ENCODE measurements at regions not wholly inside any gene's neighbourhood (a gene's known extent, or its start where the extent isn't known, plus 50 kb on each side); places are given as distances from the start of the nearest gene placed in this dataset.
A peak's percentile ranks its signal among the peaks of the same experiment; 100 is the strongest.

DNA sequence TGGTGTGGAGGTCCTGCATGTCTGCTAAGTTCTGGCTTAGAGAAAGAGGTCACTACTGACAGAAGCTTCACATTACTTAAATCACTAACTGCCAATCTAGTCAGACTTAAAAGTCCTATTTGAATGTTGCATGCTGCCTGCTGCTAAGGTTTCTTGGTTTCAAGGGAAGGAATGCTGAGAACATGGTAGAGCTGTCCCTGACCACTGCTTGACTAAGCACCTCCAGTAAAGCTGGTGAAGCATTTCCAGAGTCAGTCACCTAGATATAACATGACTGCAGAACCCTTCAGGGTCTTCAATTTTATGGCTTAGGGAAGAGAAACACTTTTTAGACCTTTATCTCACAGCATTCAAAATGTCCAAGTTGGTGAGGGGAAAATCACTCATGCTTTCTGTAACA, 2178.3 kb upstream of the PIK3C3 start:
- CTCF ChIA-PET: no interaction called here

DNA sequence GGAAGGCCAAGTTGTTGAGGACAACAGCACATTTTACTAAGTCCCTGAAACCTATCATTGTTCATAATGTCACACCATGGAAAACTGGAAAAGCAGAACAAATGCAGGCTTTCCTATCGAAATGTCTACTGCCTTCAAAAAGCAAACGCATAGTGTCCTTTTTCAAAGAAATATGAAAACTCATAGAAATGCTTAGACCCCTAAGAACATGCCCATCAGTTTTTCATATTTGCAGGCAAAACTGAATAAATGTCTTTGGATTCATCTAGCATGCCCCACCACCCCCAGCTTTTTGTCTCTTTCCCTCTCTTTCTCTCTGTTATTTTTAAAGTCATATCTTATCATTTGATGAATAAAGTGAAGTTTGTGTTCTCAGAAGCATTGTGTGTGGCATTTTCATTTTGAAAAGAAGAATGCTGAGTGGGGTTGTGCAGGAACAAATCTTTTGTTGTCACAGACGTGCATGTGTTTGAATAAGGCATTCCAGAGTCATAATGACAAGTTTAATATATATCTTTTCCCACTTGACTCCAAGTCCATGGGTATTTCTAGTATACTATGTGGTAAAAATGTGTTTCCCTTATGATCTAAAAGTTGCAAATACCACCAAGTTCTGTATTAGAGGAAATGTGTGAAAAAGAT, 2180.0 kb upstream of the PIK3C3 start:
- no peak for TF ChIP-seq ELF4 (IDR thresholded peaks at IDR 0.05)
- ChIA-PET CTCF (no interaction called here), POLR2A (no interaction called here)
- DNase-seq (ENCODE audit: extremely low spot score): no peak

More for the DNA sequence above, 2178.3 kb upstream of the PIK3C3 start:
- DNase-seq (ENCODE audit: extremely low spot score): no peak
- no peak for TF ChIP-seq LEF1 (IDR thresholded peaks at IDR 0.05; ENCODE audit: borderline replicate concordance)
- TF ChIP-seq ZNF384 (IDR thresholded peaks at IDR 0.05): no peak
- TF ChIP-seq SP1 (IDR thresholded peaks at IDR 0.05): no peak
- TF ChIP-seq FOXA1 (IDR thresholded peaks at IDR 0.05): no peak
- no peak for TF ChIP-seq ARNT (IDR thresholded peaks at IDR 0.05)
- no peak for TF ChIP-seq SUZ12 (IDR thresholded peaks at IDR 0.05)
- TF ChIP-seq TARDBP (IDR thresholded peaks at IDR 0.05): no peak
- TF ChIP-seq FOXM1 (IDR thresholded peaks at IDR 0.05; ENCODE audit: borderline replicate concordance): no peak
- TF ChIP-seq PKNOX1 (IDR thresholded peaks at IDR 0.05): no peak
- no peak for TF ChIP-seq BHLHE40 (IDR thresholded peaks at IDR 0.05; ENCODE audit: borderline replicate concordance)
- TF ChIP-seq NFRKB (IDR thresholded peaks at IDR 0.05): no peak
- no peak for TF ChIP-seq CTBP1 (IDR thresholded peaks at IDR 0.05; ENCODE audit: borderline replicate concordance)
- no peak for TF ChIP-seq ELF4 (IDR thresholded peaks at IDR 0.05)
- TF ChIP-seq L3MBTL2 (conservative IDR thresholded peaks at IDR 0.05): no peak
- TF ChIP-seq HDGF (IDR thresholded peaks at IDR 0.05; ENCODE audit: borderline replicate concordance): no peak
- POLR2A ChIA-PET: no interaction called here

DNA sequence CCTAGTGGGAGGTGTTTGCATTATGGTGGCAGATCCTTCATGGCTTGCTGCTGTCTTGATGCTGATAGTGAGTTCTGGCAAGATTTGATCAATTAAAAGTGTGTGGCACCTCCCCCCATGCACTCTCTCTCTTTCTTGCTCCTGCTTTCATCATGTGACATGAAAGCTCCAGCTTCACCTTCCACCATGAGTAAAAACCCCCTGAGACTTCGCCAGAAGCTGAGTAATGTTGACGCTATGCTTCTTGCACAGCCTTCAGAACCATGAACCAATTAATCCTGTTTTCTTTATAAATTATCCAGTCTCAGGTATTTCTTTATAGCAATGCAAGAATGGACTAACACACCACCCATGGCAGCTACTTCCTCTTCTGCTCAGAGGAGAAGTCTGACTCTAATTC, 2181.4 kb upstream of the PIK3C3 start:
- DNase-seq (ENCODE audit: extremely low spot score): no peak
- ChIA-PET POLR2A (no interaction called here), CTCF (no interaction called here)
- TF ChIP-seq LEF1 (IDR thresholded peaks at IDR 0.05; ENCODE audit: borderline replicate concordance): no peak
- no peak for TF ChIP-seq FOXA1 (IDR thresholded peaks at IDR 0.05)
- no peak for TF ChIP-seq PKNOX1 (IDR thresholded peaks at IDR 0.05)
- no peak for TF ChIP-seq ZNF384 (IDR thresholded peaks at IDR 0.05)
- TF ChIP-seq FOXK2 (IDR thresholded peaks at IDR 0.05): no peak
- TF ChIP-seq HDGF (IDR thresholded peaks at IDR 0.05; ENCODE audit: borderline replicate concordance): no peak
- TF ChIP-seq SUZ12 (IDR thresholded peaks at IDR 0.05): no peak
- no peak for TF ChIP-seq NFRKB (IDR thresholded peaks at IDR 0.05)
- TF ChIP-seq CTBP1 (IDR thresholded peaks at IDR 0.05; ENCODE audit: borderline replicate concordance): no peak
- no peak for TF ChIP-seq FOXM1 (IDR thresholded peaks at IDR 0.05; ENCODE audit: borderline replicate concordance)
- no peak for TF ChIP-seq TARDBP (IDR thresholded peaks at IDR 0.05)

GRCh38 chr18:39772155-39772919, 2182.7 kb upstream of the PIK3C3 start:
- CTCF ChIA-PET: no interaction called here
- TF ChIP-seq ELF4 (IDR thresholded peaks at IDR 0.05) (no peak), LEF1 (IDR thresholded peaks at IDR 0.05; ENCODE audit: borderline replicate concordance) (no peak), FOXM1 (IDR thresholded peaks at IDR 0.05; ENCODE audit: borderline replicate concordance) (no peak), L3MBTL2 (conservative IDR thresholded peaks at IDR 0.05) (no peak), FOXA1 (IDR thresholded peaks at IDR 0.05) (no peak), HDGF (IDR thresholded peaks at IDR 0.05; ENCODE audit: borderline replicate concordance) (no peak), FOXK2 (IDR thresholded peaks at IDR 0.05) (no peak), NFRKB (IDR thresholded peaks at IDR 0.05) (no peak), SUZ12 (IDR thresholded peaks at IDR 0.05) (no peak), SP1 (IDR thresholded peaks at IDR 0.05) (no peak), PKNOX1 (IDR thresholded peaks at IDR 0.05) (no peak), TARDBP (IDR thresholded peaks at IDR 0.05) (no peak), ARNT (IDR thresholded peaks at IDR 0.05) (no peak), CTBP1 (IDR thresholded peaks at IDR 0.05; ENCODE audit: borderline replicate concordance) (no peak), BHLHE40 (IDR thresholded peaks at IDR 0.05; ENCODE audit: borderline replicate concordance) (no peak), ZNF384 (IDR thresholded peaks at IDR 0.05) (no peak)
- POLR2A ChIA-PET: no interaction called here
- DNase-seq (ENCODE audit: extremely low spot score): no peak

GRCh38 chr18:39770399-39770798, 2184.6 kb upstream of the PIK3C3 start:
- DNase-seq (ENCODE audit: extremely low spot score): peak; percentile 38
- TF ChIP-seq TARDBP (IDR thresholded peaks at IDR 0.05): no peak

GRCh38 chr18:39764873-39765272, 2190.2 kb upstream of the PIK3C3 start:
- POLR2A ChIA-PET: no interaction called here
- no peak for DNase-seq (ENCODE audit: extremely low spot score)
- TF ChIP-seq L3MBTL2 (conservative IDR thresholded peaks at IDR 0.05) (no peak), SUZ12 (IDR thresholded peaks at IDR 0.05) (no peak), ARNT (IDR thresholded peaks at IDR 0.05) (no peak)
- CTCF ChIA-PET: no interaction called here

More at GRCh38 chr18:39770399-39770798, 2184.6 kb upstream of the PIK3C3 start:
- CTCF ChIA-PET: no interaction called here
- POLR2A ChIA-PET: no interaction called here

DNA sequence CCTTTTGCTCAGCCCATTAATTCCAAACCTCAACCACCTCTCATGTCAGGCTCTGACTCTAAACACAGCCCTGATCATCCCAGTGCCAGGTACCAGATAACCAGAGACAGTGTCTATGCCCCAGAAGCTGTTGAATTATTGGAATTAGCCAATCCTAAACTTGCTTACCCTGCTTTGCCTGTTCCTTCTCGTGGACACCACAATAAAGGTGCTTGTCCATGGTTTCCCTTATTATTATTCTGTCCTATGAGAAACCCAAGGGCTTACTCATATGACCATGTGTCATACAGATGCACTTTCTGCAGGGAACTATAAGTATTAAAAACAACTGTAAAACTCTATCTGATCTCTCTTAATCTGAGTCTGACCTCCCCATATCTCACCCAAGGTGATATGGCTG, 2193.8 kb upstream of the PIK3C3 start:
- CTCF ChIA-PET: no interaction called here
- no peak for DNase-seq (ENCODE audit: extremely low spot score)
- POLR2A ChIA-PET: no interaction called here
- TF ChIP-seq PKNOX1 (IDR thresholded peaks at IDR 0.05) (no peak), SUZ12 (IDR thresholded peaks at IDR 0.05) (no peak), FOXA1 (IDR thresholded peaks at IDR 0.05) (no peak), L3MBTL2 (conservative IDR thresholded peaks at IDR 0.05) (no peak), ELF4 (IDR thresholded peaks at IDR 0.05) (no peak), LEF1 (IDR thresholded peaks at IDR 0.05; ENCODE audit: borderline replicate concordance) (no peak), TARDBP (IDR thresholded peaks at IDR 0.05) (no peak)

Measured in HEK293T (cell line).